ENCODE measurements at regions not wholly inside any gene's neighbourhood (a gene's known extent, or its start where the extent isn't known, plus 50 kb on each side); places are given as distances from the start of the nearest gene placed in this dataset.

GRCh38 chr2:2694746-2695145 is 363.7 kb upstream of the MYT1L start:
- TF ChIP-seq CTCF (conservative IDR thresholded peaks at IDR 0.05): no peak
- no peak; the same call in 1 of the 2 replicates for TF ChIP-seq EZH2 (IDR thresholded peaks at IDR 0.05; ENCODE audit: low read depth)

Data from PC-9 (cell line).